HepG2 (cell line): ENCODE measurements at regions not wholly inside any gene's neighbourhood (a gene's known extent, or its start where the extent isn't known, plus 50 kb on each side); places are given as distances from the start of the nearest gene placed in this dataset.

ENCODE experiments used
- CCAR2 ChIP-seq: fragments of 200-400 bp; formaldehyde crosslinking; optimal IDR thresholded peaks from 2 replicates; pipeline ENCODE3; 2018; ENCODE audit warnings: low read depth, mild to moderate bottlenecking, low read length, moderate library complexity
- EZH2 ChIP-seq: conservative IDR thresholded peaks from 2 replicates; pipeline ENCODE4 v1.6.1; 2012; ENCODE audit warnings: mild to moderate bottlenecking, low read depth, low read length, moderate library complexity
- MYNN ChIP-seq: sonication (generic); formaldehyde crosslinking; IDR thresholded peaks from 2 replicates; pipeline ENCODE4 v1.4.0; 2020; ENCODE audit warnings: mild to moderate bottlenecking, low read depth, missing genetic modification reagents
- PHF8 ChIP-seq: sonication (generic); formaldehyde crosslinking; IDR thresholded peaks from 2 replicates; pipeline ENCODE4 v1.5.0; 2020; ENCODE audit warnings: missing genetic modification reagents
- RNF2 ChIP-seq: fragments of 450-650 bp; conservative IDR thresholded peaks from 2 replicates; pipeline ENCODE4 v1.6.1; 2016; ENCODE audit warnings: low read depth
- SP2 ChIP-seq: sonication (generic); formaldehyde crosslinking; IDR thresholded peaks from 2 replicates; pipeline ENCODE4 v1.5.1; 2020; ENCODE audit warnings: mild to moderate bottlenecking, missing genetic modification reagents
- ZNF274 ChIP-seq: sonication (generic); formaldehyde crosslinking; IDR thresholded peaks from 2 replicates; pipeline ENCODE4 v1.5.1; 2020; ENCODE audit warnings: mild to moderate bottlenecking, missing genetic modification reagents
- ZNF337 ChIP-seq: sonication (generic); formaldehyde crosslinking; IDR thresholded peaks from 2 replicates; pipeline ENCODE4 v1.5.1; 2020; ENCODE audit warnings: missing genetic modification reagents, low read depth, mild to moderate bottlenecking, borderline replicate concordance
- TF ChIP-seq, protein P1 (sequence below): IDR thresholded peaks from 2 replicates; pipeline ENCODE4 v1.6.1; 2012; ENCODE audit warnings: inconsistent platforms
- TF ChIP-seq, protein P2 (sequence below): sonication (generic); formaldehyde crosslinking; IDR thresholded peaks from 2 replicates; pipeline ENCODE4 v1.5.1; 2020; ENCODE audit warnings: missing genetic modification reagents, mild to moderate bottlenecking, borderline replicate concordance
- TF ChIP-seq, protein P3 (sequence below): sonication (generic); formaldehyde crosslinking; IDR thresholded peaks from 2 replicates; pipeline ENCODE4 v1.5.0; 2020; ENCODE audit warnings: mild to moderate bottlenecking, missing genetic modification reagents, moderate library complexity
- TF ChIP-seq, protein P4 (sequence below): sonication (generic); formaldehyde crosslinking; IDR thresholded peaks from 2 replicates; pipeline ENCODE4 v1.5.1; 2020; ENCODE audit warnings: missing genetic modification reagents, mild to moderate bottlenecking, borderline replicate concordance
- TF ChIP-seq, protein P5 (sequence below): sonication (generic); formaldehyde crosslinking; IDR thresholded peaks from 2 replicates; pipeline ENCODE4 v1.4.0; 2020; ENCODE audit warnings: missing genetic modification reagents

DNA sequence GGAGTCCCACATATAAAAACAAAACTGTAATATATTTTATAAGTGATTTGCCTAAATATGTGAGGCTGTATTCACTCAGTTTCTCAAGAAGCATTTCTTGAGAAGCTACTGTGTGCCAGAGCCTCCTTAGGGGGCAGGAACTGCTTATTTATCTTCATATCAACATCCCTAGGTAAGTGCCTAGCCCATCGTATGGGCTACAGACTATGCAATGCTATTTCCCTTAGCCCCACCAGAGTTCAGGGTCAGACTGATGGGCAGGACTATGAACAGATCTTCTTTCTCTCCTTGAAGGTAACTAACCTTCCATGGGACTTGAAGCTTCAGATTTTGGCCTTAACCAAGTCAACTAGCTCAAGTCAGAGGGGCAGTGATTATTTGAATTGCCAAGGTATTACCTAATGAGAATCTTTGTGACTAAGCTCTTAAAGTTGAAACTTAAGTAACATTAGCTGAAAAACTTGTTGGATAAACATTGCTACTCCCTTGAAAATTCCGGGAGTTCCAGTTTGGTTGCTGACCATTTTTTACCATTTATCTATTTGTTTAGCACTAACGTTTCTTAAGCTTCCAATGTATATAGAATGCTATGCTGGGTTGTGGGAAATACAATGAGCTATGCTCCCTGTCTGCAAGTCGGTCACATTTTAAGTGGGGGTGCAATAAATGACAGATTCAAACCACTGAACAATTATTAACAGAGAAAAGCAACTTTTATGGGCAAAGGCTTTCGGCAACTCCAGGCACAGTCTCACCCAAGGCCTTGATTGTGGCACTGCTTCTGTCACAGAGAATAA lies 85.2 kb downstream of the GPR88 start:
- TF ChIP-seq, protein P1, sequence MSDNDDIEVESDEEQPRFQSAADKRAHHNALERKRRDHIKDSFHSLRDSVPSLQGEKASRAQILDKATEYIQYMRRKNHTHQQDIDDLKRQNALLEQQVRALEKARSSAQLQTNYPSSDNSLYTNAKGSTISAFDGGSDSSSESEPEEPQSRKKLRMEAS: no peak
- TF ChIP-seq, protein P2, sequence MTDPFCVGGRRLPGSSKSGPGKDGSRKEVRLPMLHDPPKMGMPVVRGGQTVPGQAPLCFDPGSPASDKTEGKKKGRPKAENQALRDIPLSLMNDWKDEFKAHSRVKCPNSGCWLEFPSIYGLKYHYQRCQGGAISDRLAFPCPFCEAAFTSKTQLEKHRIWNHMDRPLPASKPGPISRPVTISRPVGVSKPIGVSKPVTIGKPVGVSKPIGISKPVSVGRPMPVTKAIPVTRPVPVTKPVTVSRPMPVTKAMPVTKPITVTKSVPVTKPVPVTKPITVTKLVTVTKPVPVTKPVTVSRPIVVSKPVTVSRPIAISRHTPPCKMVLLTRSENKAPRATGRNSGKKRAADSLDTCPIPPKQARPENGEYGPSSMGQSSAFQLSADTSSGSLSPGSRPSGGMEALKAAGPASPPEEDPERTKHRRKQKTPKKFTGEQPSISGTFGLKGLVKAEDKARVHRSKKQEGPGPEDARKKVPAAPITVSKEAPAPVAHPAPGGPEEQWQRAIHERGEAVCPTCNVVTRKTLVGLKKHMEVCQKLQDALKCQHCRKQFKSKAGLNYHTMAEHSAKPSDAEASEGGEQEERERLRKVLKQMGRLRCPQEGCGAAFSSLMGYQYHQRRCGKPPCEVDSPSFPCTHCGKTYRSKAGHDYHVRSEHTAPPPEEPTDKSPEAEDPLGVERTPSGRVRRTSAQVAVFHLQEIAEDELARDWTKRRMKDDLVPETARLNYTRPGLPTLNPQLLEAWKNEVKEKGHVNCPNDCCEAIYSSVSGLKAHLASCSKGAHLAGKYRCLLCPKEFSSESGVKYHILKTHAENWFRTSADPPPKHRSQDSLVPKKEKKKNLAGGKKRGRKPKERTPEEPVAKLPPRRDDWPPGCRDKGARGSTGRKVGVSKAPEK: no peak
- TF ChIP-seq MYNN (CRISPR knock-in tag) (no peak), EZH2 (no peak), CCAR2 (no peak), ZNF274 (CRISPR knock-in tag) (no peak), ZNF337 (no peak), PHF8 (CRISPR knock-in tag) (no peak), RNF2 (no peak), SP2 (CRISPR knock-in tag) (no peak)
- TF ChIP-seq, protein P3, sequence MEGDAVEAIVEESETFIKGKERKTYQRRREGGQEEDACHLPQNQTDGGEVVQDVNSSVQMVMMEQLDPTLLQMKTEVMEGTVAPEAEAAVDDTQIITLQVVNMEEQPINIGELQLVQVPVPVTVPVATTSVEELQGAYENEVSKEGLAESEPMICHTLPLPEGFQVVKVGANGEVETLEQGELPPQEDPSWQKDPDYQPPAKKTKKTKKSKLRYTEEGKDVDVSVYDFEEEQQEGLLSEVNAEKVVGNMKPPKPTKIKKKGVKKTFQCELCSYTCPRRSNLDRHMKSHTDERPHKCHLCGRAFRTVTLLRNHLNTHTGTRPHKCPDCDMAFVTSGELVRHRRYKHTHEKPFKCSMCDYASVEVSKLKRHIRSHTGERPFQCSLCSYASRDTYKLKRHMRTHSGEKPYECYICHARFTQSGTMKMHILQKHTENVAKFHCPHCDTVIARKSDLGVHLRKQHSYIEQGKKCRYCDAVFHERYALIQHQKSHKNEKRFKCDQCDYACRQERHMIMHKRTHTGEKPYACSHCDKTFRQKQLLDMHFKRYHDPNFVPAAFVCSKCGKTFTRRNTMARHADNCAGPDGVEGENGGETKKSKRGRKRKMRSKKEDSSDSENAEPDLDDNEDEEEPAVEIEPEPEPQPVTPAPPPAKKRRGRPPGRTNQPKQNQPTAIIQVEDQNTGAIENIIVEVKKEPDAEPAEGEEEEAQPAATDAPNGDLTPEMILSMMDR: no peak
- TF ChIP-seq, protein P4, sequence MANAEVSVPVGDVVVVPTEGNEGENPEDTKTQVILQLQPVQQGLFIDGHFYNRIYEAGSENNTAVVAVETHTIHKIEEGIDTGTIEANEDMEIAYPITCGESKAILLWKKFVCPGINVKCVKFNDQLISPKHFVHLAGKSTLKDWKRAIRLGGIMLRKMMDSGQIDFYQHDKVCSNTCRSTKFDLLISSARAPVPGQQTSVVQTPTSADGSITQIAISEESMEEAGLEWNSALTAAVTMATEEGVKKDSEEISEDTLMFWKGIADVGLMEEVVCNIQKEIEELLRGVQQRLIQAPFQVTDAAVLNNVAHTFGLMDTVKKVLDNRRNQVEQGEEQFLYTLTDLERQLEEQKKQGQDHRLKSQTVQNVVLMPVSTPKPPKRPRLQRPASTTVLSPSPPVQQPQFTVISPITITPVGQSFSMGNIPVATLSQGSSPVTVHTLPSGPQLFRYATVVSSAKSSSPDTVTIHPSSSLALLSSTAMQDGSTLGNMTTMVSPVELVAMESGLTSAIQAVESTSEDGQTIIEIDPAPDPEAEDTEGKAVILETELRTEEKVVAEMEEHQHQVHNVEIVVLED: no peak
- TF ChIP-seq, protein P5, sequence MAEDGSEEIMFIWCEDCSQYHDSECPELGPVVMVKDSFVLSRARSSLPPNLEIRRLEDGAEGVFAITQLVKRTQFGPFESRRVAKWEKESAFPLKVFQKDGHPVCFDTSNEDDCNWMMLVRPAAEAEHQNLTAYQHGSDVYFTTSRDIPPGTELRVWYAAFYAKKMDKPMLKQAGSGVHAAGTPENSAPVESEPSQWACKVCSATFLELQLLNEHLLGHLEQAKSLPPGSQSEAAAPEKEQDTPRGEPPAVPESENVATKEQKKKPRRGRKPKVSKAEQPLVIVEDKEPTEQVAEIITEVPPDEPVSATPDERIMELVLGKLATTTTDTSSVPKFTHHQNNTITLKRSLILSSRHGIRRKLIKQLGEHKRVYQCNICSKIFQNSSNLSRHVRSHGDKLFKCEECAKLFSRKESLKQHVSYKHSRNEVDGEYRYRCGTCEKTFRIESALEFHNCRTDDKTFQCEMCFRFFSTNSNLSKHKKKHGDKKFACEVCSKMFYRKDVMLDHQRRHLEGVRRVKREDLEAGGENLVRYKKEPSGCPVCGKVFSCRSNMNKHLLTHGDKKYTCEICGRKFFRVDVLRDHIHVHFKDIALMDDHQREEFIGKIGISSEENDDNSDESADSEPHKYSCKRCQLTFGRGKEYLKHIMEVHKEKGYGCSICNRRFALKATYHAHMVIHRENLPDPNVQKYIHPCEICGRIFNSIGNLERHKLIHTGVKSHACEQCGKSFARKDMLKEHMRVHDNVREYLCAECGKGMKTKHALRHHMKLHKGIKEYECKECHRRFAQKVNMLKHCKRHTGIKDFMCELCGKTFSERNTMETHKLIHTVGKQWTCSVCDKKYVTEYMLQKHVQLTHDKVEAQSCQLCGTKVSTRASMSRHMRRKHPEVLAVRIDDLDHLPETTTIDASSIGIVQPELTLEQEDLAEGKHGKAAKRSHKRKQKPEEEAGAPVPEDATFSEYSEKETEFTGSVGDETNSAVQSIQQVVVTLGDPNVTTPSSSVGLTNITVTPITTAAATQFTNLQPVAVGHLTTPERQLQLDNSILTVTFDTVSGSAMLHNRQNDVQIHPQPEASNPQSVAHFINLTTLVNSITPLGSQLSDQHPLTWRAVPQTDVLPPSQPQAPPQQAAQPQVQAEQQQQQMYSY (CRISPR knock-in tag): no peak
